Fibroblast of lung (primary cell): ENCODE measurements at regions not wholly inside any gene's neighbourhood (a gene's known extent, or its start where the extent isn't known, plus 50 kb on each side); places are given as distances from the start of the nearest gene placed in this dataset.
A peak's percentile ranks its signal among the peaks of the same experiment; 100 is the strongest.

Source experiments
- DNase-seq, 2 donors: peaks; one replicate each; pipeline versions ENCODE4 v3.0.0 to v3.0.0-alpha.2; 2010; ENCODE audit warnings: low read depth in 2 of 2
- H2AFZ ChIP-seq: 2 replicates; pipeline ENCODE4 v1.5.1; 2012; ENCODE audit warnings: low read length, control low read depth, inconsistent platforms
- H3K27ac ChIP-seq: 2 replicates; pipeline ENCODE4 v1.5.1; 2011; ENCODE audit warnings: low read length, control low read depth; ENCODE audit not compliant: insufficient read depth
- H3K27me3 ChIP-seq: 2 replicates; pipeline ENCODE4 v1.5.1; 2011; ENCODE audit warnings: mild to moderate bottlenecking, low read length; ENCODE audit not compliant: control insufficient read depth, insufficient read depth
- H3K36me3 ChIP-seq: 2 replicates; pipeline ENCODE4 v1.5.1; 2011; ENCODE audit warnings: low read length; ENCODE audit not compliant: control insufficient read depth, insufficient read depth
- H3K4me1 ChIP-seq: 2 replicates; pipeline ENCODE4 v1.5.1; 2011; ENCODE audit warnings: low read length; ENCODE audit not compliant: control insufficient read depth, insufficient read depth; ENCODE audit errors: extremely low read depth
- H3K4me2 ChIP-seq: 2 replicates; pipeline ENCODE4 v1.5.1; 2011; ENCODE audit warnings: low read length, control low read depth; ENCODE audit not compliant: insufficient read depth; ENCODE audit errors: extremely low read depth
- H3K4me3 ChIP-seq, 4 experiments: fragments of 200-600 bp in 1 of 4; sonication (generic) in 1 of 4; replicated peaks in 1 of 4; 2 replicates each; pipeline ENCODE4 v1.5.1; 2011 to 2016; ENCODE audit warnings: low read length in 4 of 4, low read depth in 3 of 4, mild to moderate bottlenecking in 3 of 4, control low read depth in 2 of 4, inconsistent platforms in 1 of 4, mixed read lengths in 1 of 4; ENCODE audit not compliant: insufficient read depth in 1 of 4; ENCODE audit errors: control extremely low read depth in 1 of 4
- H3K79me2 ChIP-seq: 2 replicates; pipeline ENCODE4 v1.5.1; 2012; ENCODE audit warnings: mild to moderate bottlenecking, low read length, inconsistent platforms; ENCODE audit not compliant: control insufficient read depth, insufficient read depth
- H3K9ac ChIP-seq: 2 replicates; pipeline ENCODE4 v1.5.1; 2011; ENCODE audit warnings: mild to moderate bottlenecking, low read length, control low read depth; ENCODE audit not compliant: insufficient read depth
- H3K9me3 ChIP-seq: 2 replicates; pipeline ENCODE4 v1.5.1; 2012; ENCODE audit warnings: low read depth, low read length; ENCODE audit not compliant: control insufficient read depth, insufficient read depth
- H4K20me1 ChIP-seq: 2 replicates; pipeline ENCODE4 v1.5.1; 2011; ENCODE audit warnings: low read length; ENCODE audit not compliant: control insufficient read depth, insufficient read depth; ENCODE audit errors: extremely low read depth
- EZH2 ChIP-seq: IDR thresholded peaks from 2 replicates; pipeline ENCODE4 v1.5.1; 2012; ENCODE audit warnings: low read length, control low read depth, mild to moderate bottlenecking; ENCODE audit errors: missing control alignments
- TF ChIP-seq, protein P1 (sequence below), 2 donors: IDR thresholded peaks in 1 of 2; conservative IDR thresholded peaks in 1 of 2; 1 replicate in 1 of 2; 2 replicates in 1 of 2; pipeline ENCODE4 v1.5.1; 2011 to 2012; ENCODE audit warnings: low read length in 2 of 2, control low read depth in 1 of 2, inconsistent platforms in 1 of 2, low read depth in 1 of 2, mild to moderate bottlenecking in 1 of 2

DNA sequence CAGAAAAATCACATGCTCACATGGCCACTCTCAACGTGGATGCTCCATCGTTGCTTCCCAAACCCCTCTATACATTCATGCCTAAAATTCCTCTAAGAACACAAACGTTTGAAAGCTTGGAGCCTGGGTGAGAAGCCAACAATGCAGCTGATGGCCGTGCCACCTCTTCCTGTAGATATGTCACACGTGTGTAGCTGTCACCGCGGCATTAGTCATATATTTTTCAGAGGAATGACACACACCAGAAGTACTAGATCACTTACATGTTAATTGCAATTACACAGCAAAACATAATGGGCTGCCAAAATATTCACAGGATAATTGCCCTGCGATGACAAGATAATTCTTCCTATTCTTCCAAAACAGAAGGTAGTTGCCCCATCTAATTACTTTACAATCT is 112.7 kb upstream of the BACE2 start:
- H3K9me3 ChIP-seq = no peaks in the 10 kb centered on the region
- TF ChIP-seq, protein P1, sequence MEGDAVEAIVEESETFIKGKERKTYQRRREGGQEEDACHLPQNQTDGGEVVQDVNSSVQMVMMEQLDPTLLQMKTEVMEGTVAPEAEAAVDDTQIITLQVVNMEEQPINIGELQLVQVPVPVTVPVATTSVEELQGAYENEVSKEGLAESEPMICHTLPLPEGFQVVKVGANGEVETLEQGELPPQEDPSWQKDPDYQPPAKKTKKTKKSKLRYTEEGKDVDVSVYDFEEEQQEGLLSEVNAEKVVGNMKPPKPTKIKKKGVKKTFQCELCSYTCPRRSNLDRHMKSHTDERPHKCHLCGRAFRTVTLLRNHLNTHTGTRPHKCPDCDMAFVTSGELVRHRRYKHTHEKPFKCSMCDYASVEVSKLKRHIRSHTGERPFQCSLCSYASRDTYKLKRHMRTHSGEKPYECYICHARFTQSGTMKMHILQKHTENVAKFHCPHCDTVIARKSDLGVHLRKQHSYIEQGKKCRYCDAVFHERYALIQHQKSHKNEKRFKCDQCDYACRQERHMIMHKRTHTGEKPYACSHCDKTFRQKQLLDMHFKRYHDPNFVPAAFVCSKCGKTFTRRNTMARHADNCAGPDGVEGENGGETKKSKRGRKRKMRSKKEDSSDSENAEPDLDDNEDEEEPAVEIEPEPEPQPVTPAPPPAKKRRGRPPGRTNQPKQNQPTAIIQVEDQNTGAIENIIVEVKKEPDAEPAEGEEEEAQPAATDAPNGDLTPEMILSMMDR (conservative IDR thresholded peaks at IDR 0.05 in 1 of 2, IDR thresholded peaks at IDR 0.05 in 1 of 2; ENCODE audit: low read depth in 1 of 2, low read length in 2 of 2) = no peak
- no peak for TF ChIP-seq EZH2
- no peaks in the 10 kb centered on the region for H4K20me1 ChIP-seq
- H3K27ac ChIP-seq = no peak overlapping the region
- no peak overlapping the region for H3K4me2 ChIP-seq
- no peaks in the 10 kb centered on the region for H3K4me1 ChIP-seq
- H3K27me3 ChIP-seq = no peaks in the 10 kb centered on the region
- no peak overlapping the region for H2AFZ ChIP-seq
- no peaks in the 10 kb centered on the region for H3K36me3 ChIP-seq
- no peak for DNase-seq
- H3K9ac ChIP-seq = no peak overlapping the region
- no peaks in the 10 kb centered on the region for H3K79me2 ChIP-seq
- no peak overlapping the region for H3K4me3 ChIP-seq

DNA sequence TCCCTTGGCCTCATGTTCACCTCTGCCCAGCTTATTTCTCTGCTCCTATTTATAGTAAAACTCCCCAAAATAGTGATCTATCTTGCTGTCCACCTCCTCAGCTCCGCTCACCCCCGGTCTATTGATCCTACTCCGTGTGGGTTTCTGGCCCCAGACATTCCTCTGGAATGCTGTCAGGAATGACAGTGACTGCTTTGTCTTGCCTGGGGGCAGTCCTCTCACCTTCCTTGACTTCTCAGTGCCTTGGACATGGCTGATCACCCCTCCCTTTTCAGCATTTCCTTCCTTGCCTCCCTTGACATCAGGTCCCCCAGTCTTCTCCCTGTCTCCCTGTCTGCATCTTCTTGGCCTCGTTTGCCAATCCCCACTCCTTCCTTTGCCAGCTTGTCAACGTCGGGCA is 108.1 kb upstream of the BACE2 start:
- TF ChIP-seq, protein P1 (conservative IDR thresholded peaks at IDR 0.05 in 1 of 2, IDR thresholded peaks at IDR 0.05 in 1 of 2; ENCODE audit: low read depth in 1 of 2, low read length in 2 of 2) = no peak
- TF ChIP-seq EZH2 = no peak
- Histone ChIP-seq H3K9me3 (no peaks in the 10 kb centered on the region), H3K4me2 (no peak overlapping the region), H3K27me3 (no peaks in the 10 kb centered on the region), H3K9ac (no peak overlapping the region), H3K4me3 (no peak overlapping the region), H3K4me1 (no peaks in the 10 kb centered on the region), H2AFZ (no peak overlapping the region), H4K20me1 (no peaks in the 10 kb centered on the region), H3K36me3 (no peaks in the 10 kb centered on the region), H3K27ac (no peak overlapping the region), H3K79me2 (no peaks in the 10 kb centered on the region)
- DNase-seq = peak in 1 of 2 donors; percentile 28

DNA sequence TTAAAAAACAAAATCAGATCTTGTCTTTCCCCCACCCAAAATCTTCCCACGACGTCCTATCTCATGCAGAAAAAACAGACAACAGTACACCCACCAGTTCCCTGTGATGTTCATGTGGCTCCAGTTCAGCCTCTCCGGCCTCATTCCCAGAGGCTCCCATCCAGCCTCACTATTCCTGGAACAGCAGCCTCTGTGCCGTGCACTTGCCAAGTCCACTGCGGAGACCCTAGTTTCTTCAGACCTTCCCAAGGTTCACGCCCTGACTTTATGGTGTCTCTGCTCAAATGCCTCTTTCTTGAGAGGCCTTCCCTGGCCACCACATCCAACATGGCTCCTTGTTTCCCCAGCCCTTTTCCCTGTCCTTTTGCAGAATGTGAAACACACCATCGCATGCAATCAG is 106.3 kb upstream of the BACE2 start:
- Histone ChIP-seq H3K4me3 (no peak overlapping the region), H3K79me2 (no peaks in the 10 kb centered on the region), H3K36me3 (no peaks in the 10 kb centered on the region), H4K20me1 (no peaks in the 10 kb centered on the region), H3K27me3 (no peaks in the 10 kb centered on the region), H3K27ac (no peak overlapping the region), H3K9me3 (no peaks in the 10 kb centered on the region), H3K4me1 (no peaks in the 10 kb centered on the region), H3K4me2 (no peak overlapping the region), H2AFZ (no peak overlapping the region), H3K9ac (no peak overlapping the region)
- TF ChIP-seq, protein P1 (conservative IDR thresholded peaks at IDR 0.05 in 1 of 2, IDR thresholded peaks at IDR 0.05 in 1 of 2; ENCODE audit: low read depth in 1 of 2, low read length in 2 of 2) = no peak
- no peak for TF ChIP-seq EZH2
- DNase-seq = no peak
